SK-N-SH (cell line): ENCODE measurements at regions not wholly inside any gene's neighbourhood (a gene's known extent, or its start where the extent isn't known, plus 50 kb on each side); places are given as distances from the start of the nearest gene placed in this dataset.

ENCODE experiments used
- CTCF ChIA-PET: fragments of 300-600, 350-600 bp; formaldehyde crosslinking; extraction: SDS; loops from one replicate; lab custom pipeline; 2021; lab: Yijun Ruan, JAX
- POLR2A ChIA-PET: fragments of 350-600 bp; sonication (Branson Sonifier 250); formaldehyde crosslinking; extraction: SDS; loops from one replicate; lab custom pipeline; 2020; ENCODE audit warnings: antibody characterized with exemption, inconsistent platforms; lab: Yijun Ruan, JAX
- DNase-seq: peaks from one replicate; pipeline ENCODE4 v3.0.0; 2012
- H2AFZ ChIP-seq: fragments of 200-600 bp; sonication (generic); 2 replicates; pipeline ENCODE4 v1.8.1; 2016; ENCODE audit warnings: antibody characterized with exemption, mild to moderate bottlenecking, low read depth
- H3F3A ChIP-seq: fragments of 200-600 bp; sonication (generic); replicated peaks from 2 replicates; pipeline ENCODE3; 2016; ENCODE audit warnings: antibody characterized with exemption, mild to moderate bottlenecking; ENCODE audit not compliant: insufficient read depth
- H3K27ac ChIP-seq, 2 experiments: fragments of 200-500 bp in 1 of 2; fragments of 200-600 bp in 1 of 2; sonication (Bioruptor generic) in 1 of 2; sonication (generic), shearing (Covaris generic) in 1 of 2; 2 replicates each; pipeline versions ENCODE4 v1.5.1 to v1.6.1; 2014 to 2016; ENCODE audit warnings: low read depth in 2 of 2, inconsistent platforms in 1 of 2, low read length in 1 of 2, mild to moderate bottlenecking in 1 of 2, mixed read lengths in 1 of 2
- H3K27me3 ChIP-seq: fragments of 200-600 bp; sonication (generic), shearing (Covaris generic); 2 replicates; pipeline ENCODE4 v1.6.1; 2016; ENCODE audit warnings: mixed run types; ENCODE audit not compliant: insufficient read depth
- H3K36me3 ChIP-seq, 2 experiments: fragments of 200-500 bp in 1 of 2; fragments of 200-600 bp in 1 of 2; sonication (Bioruptor generic) in 1 of 2; sonication (generic) in 1 of 2; replicated peaks in 1 of 2; 2 replicates each; pipeline versions ENCODE3 to v1.5.1; 2014 to 2016; ENCODE audit warnings: low read length in 1 of 2, mild to moderate bottlenecking in 1 of 2; ENCODE audit not compliant: insufficient read depth in 2 of 2, control insufficient read depth in 1 of 2
- H3K4me1 ChIP-seq, 2 experiments: fragments of 200-500 bp in 1 of 2; fragments of 200-600 bp in 1 of 2; sonication (Bioruptor generic) in 1 of 2; sonication (generic), shearing (Covaris generic) in 1 of 2; 2 replicates each; pipeline versions ENCODE4 v1.5.1 to v1.6.1; 2014 to 2016; ENCODE audit warnings: low read depth in 1 of 2, low read length in 1 of 2, mixed run types in 1 of 2; ENCODE audit not compliant: insufficient read depth in 2 of 2, control insufficient read depth in 1 of 2
- H3K4me2 ChIP-seq: fragments of 200-600 bp; sonication (generic), shearing (Covaris generic); 2 replicates; pipeline ENCODE4 v1.6.1; 2017; ENCODE audit warnings: mixed run types
- H3K4me3 ChIP-seq, 2 experiments: fragments of 200-500 bp in 1 of 2; fragments of 200-600 bp in 1 of 2; sonication (Bioruptor generic) in 1 of 2; sonication (generic), shearing (Covaris generic) in 1 of 2; 2 replicates each; pipeline versions ENCODE4 v1.5.1 to v1.8.1; 2014 to 2016; ENCODE audit warnings: low read depth in 2 of 2, inconsistent platforms in 1 of 2, low read length in 1 of 2, mild to moderate bottlenecking in 1 of 2, mixed read lengths in 1 of 2, moderate library complexity in 1 of 2
- H3K79me2 ChIP-seq: fragments of 200-600 bp; sonication (generic); 2 replicates; pipeline ENCODE4 v1.8.1; 2017; ENCODE audit warnings: mild to moderate bottlenecking; ENCODE audit not compliant: insufficient read depth
- H3K9ac ChIP-seq: fragments of 200-600 bp; sonication (generic); 2 replicates; pipeline ENCODE4 v1.6.1; 2017; ENCODE audit warnings: mixed run types
- H3K9me2 ChIP-seq: fragments of 200-600 bp; sonication (generic); 2 replicates; pipeline ENCODE4 v1.6.1; 2017; ENCODE audit warnings: mixed run types
- H3K9me3 ChIP-seq: fragments of 200-600 bp; sonication (generic); 2 replicates; pipeline ENCODE4 v1.6.1; 2017; ENCODE audit warnings: mixed run types, mild to moderate bottlenecking, moderate library complexity
- H4K20me1 ChIP-seq: fragments of 200-600 bp; sonication (generic); 2 replicates; pipeline ENCODE4 v1.6.1; 2017; ENCODE audit warnings: mild to moderate bottlenecking, mixed run types; ENCODE audit not compliant: insufficient read depth
- ELF1 ChIP-seq: IDR thresholded peaks from 2 replicates; pipeline ENCODE4 v1.4.0; 2012
- FOXJ3 ChIP-seq: sonication (generic); formaldehyde crosslinking; IDR thresholded peaks from 2 replicates; pipeline ENCODE4 v1.5.1; 2020; ENCODE audit warnings: mild to moderate bottlenecking, missing genetic modification reagents
- MEF2A ChIP-seq: IDR thresholded peaks from 2 replicates; pipeline ENCODE4 v1.4.0; 2012; ENCODE audit warnings: low read depth, borderline replicate concordance
- NFIC ChIP-seq: IDR thresholded peaks from 2 replicates; pipeline ENCODE4 v1.4.0; 2012; ENCODE audit warnings: borderline replicate concordance
- NRF1 ChIP-seq: IDR thresholded peaks from 2 replicates; pipeline ENCODE4 v1.6.1; 2012; ENCODE audit warnings: low read depth, mild to moderate bottlenecking, low read length
- RFX5 ChIP-seq: IDR thresholded peaks from 2 replicates; pipeline ENCODE4 v1.6.1; 2012; ENCODE audit warnings: mild to moderate bottlenecking, improper control_type of control experiment, low read length
- SIN3A ChIP-seq: IDR thresholded peaks from 2 replicates; pipeline ENCODE4 v1.6.1; 2012; ENCODE audit warnings: low read depth, mild to moderate bottlenecking, low read length, moderate library complexity, borderline replicate concordance
- TEAD4 ChIP-seq: IDR thresholded peaks from 2 replicates; pipeline ENCODE4 v1.4.0; 2012; ENCODE audit warnings: mild to moderate bottlenecking, borderline replicate concordance; ENCODE audit not compliant: insufficient read depth
- WGBS: methylation state at CpG from one replicate; pipeline ENCODE4 v1.1.6; 2017; ENCODE audit warnings: low lambda C conversion rate; 5-methylcytosine and 5-hydroxymethylcytosine counted together
- TF ChIP-seq, protein P1 (sequence below): fragments of 150-350 bp; IDR thresholded peaks from 2 replicates; pipeline ENCODE4 v1.6.1; 2016; ENCODE audit warnings: mild to moderate bottlenecking, low read depth, low read length
- TF ChIP-seq, protein P2 (sequence below): IDR thresholded peaks from 2 replicates; pipeline ENCODE4; 2012
- TF ChIP-seq, protein P3 (sequence below): IDR thresholded peaks from 2 replicates; pipeline ENCODE4 v1.6.1; 2012; ENCODE audit warnings: mild to moderate bottlenecking, low read depth, low read length, moderate library complexity
- TF ChIP-seq, protein P4 (sequence below): fragments of 150-350 bp; IDR thresholded peaks from 2 replicates; pipeline ENCODE4 v1.6.1; 2017; ENCODE audit warnings: antibody characterized with exemption, low read length, low read depth, borderline replicate concordance
- TF ChIP-seq, protein P5 (sequence below): IDR thresholded peaks from 2 replicates; pipeline ENCODE4 v1.4.0; 2012; ENCODE audit warnings: low read depth

DNA sequence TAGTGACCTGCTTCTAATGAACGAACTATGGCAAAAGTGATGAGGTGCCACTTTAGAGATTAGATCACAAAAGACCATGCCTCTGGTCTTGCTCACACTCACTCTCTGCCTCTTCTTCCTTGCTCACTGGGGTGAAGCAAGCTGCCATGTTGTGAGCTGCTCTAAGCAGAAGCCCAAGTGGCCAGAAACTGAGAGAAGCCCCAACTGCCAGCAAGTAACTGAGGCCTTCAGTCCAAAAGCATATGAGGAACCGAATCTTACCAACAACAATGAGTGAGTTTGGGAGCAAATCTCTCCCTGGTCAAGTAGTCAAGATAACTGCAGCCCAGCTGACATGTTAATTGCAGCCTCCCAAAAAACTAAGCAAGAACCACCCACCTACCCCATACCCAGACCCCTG is 126.0 kb upstream of the ACO1 start:
- Histone ChIP-seq H3K27ac (no peak overlapping the region), H3K9ac (no peak overlapping the region), H3K9me2 (no peaks in the 10 kb centered on the region), H3K4me2 (no peak overlapping the region), H3K79me2 (no peaks in the 10 kb centered on the region), H3K4me3 (no peak overlapping the region), H3K27me3 (no peaks in the 10 kb centered on the region), H3F3A (no peaks in the 10 kb centered on the region), H4K20me1 (no peaks in the 10 kb centered on the region), H2AFZ (no peak overlapping the region), H3K36me3 (no peaks in the 10 kb centered on the region), H3K9me3 (no peaks in the 10 kb centered on the region), H3K4me1 (no peaks in the 10 kb centered on the region)
- CTCF ChIA-PET: interaction anchor here (0.8 kb wide), 1 partner anchor 94 kb away, joined by 3 read pairs; no protein-coding TSS in a partner anchor
- no peak for DNase-seq
- 36% methylated on average over 2 of the region's 2 CpGs for WGBS
- no peak for TF ChIP-seq ELF1
- no peak for TF ChIP-seq NFIC
- no peak for TF ChIP-seq SIN3A
- no peak for TF ChIP-seq FOXJ3 (CRISPR knock-in tag)
- TF ChIP-seq, protein P1, sequence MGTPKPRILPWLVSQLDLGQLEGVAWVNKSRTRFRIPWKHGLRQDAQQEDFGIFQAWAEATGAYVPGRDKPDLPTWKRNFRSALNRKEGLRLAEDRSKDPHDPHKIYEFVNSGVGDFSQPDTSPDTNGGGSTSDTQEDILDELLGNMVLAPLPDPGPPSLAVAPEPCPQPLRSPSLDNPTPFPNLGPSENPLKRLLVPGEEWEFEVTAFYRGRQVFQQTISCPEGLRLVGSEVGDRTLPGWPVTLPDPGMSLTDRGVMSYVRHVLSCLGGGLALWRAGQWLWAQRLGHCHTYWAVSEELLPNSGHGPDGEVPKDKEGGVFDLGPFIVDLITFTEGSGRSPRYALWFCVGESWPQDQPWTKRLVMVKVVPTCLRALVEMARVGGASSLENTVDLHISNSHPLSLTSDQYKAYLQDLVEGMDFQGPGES: no peak
- TF ChIP-seq, protein P2, sequence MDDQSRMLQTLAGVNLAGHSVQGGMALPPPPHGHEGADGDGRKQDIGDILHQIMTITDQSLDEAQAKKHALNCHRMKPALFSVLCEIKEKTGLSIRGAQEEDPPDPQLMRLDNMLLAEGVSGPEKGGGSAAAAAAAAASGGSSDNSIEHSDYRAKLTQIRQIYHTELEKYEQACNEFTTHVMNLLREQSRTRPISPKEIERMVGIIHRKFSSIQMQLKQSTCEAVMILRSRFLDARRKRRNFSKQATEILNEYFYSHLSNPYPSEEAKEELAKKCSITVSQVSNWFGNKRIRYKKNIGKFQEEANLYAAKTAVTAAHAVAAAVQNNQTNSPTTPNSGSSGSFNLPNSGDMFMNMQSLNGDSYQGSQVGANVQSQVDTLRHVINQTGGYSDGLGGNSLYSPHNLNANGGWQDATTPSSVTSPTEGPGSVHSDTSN: no peak
- TF ChIP-seq, protein P3, sequence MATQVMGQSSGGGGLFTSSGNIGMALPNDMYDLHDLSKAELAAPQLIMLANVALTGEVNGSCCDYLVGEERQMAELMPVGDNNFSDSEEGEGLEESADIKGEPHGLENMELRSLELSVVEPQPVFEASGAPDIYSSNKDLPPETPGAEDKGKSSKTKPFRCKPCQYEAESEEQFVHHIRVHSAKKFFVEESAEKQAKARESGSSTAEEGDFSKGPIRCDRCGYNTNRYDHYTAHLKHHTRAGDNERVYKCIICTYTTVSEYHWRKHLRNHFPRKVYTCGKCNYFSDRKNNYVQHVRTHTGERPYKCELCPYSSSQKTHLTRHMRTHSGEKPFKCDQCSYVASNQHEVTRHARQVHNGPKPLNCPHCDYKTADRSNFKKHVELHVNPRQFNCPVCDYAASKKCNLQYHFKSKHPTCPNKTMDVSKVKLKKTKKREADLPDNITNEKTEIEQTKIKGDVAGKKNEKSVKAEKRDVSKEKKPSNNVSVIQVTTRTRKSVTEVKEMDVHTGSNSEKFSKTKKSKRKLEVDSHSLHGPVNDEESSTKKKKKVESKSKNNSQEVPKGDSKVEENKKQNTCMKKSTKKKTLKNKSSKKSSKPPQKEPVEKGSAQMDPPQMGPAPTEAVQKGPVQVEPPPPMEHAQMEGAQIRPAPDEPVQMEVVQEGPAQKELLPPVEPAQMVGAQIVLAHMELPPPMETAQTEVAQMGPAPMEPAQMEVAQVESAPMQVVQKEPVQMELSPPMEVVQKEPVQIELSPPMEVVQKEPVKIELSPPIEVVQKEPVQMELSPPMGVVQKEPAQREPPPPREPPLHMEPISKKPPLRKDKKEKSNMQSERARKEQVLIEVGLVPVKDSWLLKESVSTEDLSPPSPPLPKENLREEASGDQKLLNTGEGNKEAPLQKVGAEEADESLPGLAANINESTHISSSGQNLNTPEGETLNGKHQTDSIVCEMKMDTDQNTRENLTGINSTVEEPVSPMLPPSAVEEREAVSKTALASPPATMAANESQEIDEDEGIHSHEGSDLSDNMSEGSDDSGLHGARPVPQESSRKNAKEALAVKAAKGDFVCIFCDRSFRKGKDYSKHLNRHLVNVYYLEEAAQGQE: no peak
- no peak for TF ChIP-seq RFX5
- TF ChIP-seq MEF2A: no peak
- TF ChIP-seq TEAD4: no peak
- TF ChIP-seq, protein P4, sequence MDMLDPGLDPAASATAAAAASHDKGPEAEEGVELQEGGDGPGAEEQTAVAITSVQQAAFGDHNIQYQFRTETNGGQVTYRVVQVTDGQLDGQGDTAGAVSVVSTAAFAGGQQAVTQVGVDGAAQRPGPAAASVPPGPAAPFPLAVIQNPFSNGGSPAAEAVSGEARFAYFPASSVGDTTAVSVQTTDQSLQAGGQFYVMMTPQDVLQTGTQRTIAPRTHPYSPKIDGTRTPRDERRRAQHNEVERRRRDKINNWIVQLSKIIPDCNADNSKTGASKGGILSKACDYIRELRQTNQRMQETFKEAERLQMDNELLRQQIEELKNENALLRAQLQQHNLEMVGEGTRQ: no peak
- no peak for TF ChIP-seq NRF1
- TF ChIP-seq, protein P5, sequence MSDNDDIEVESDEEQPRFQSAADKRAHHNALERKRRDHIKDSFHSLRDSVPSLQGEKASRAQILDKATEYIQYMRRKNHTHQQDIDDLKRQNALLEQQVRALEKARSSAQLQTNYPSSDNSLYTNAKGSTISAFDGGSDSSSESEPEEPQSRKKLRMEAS: no peak
- POLR2A ChIA-PET: no interaction called here
